Right cardiac atrium (tissue), 5 donors: ENCODE measurements at regions not wholly inside any gene's neighbourhood (a gene's known extent, or its start where the extent isn't known, plus 50 kb on each side); places are given as distances from the start of the nearest gene placed in this dataset.

Source experiments
- ATAC-seq, 2 donors: fragments of 200-7000 bp; cut with Tn5 transposase; one replicate each; pipeline versions ENCODE4 v1.8.0 to v1.9.1; 2020; ENCODE audit warnings: moderate library complexity in 2 of 2, mild to moderate bottlenecking in 1 of 2
- DNase-seq, 3 donors: peaks; one replicate each; pipeline ENCODE4 v3.0.0-alpha.2; 2020
- H3K27ac ChIP-seq: one replicate; pipeline ENCODE4 v1.5.1; 2013; ENCODE audit warnings: mild to moderate bottlenecking, low read length, control low read depth, moderate library complexity
- H3K27me3 ChIP-seq: one replicate; pipeline ENCODE4 v1.6.1; 2013; ENCODE audit not compliant: control insufficient read depth, insufficient read depth
- H3K4me1 ChIP-seq: one replicate; pipeline ENCODE4 v1.6.1; 2013; ENCODE audit warnings: low read length; ENCODE audit not compliant: control insufficient read depth, insufficient read depth
- H3K4me3 ChIP-seq: one replicate; pipeline ENCODE4 v1.5.1; 2013; ENCODE audit warnings: low read length, control low read depth
- H3K9me3 ChIP-seq: one replicate; pipeline ENCODE4 v1.6.1; 2013; ENCODE audit warnings: low read length; ENCODE audit not compliant: control insufficient read depth
- WGBS: extraction: QIAGEN DNeasy Blood & Tissue Kit; methylation state at CpG from one replicate; pipeline ENCODE4 v1.1.7; 2013; 5-methylcytosine and 5-hydroxymethylcytosine counted together
- intact Hi-C, 4 donors: fragments of 100-400 bp; cut with DNase I; formaldehyde crosslinking; loops; one replicate each; pipeline versions ENCODE4 v1.11.0 to v1.14.0; 2022 to 2023
- donor health status: healthy with polysubstance abuse.
- donor health status: DM: no; HTN: yes; CAD: no.
- donor health status: DM: no; HTN: no; CAD: no.
- donor health status: DM: no; HTN: yes; CAD: no; lungs with severe emphysema.
- donor health status: DM: yes; HTN: yes; CAD: no.

GRCh38 chr2:16336491-16336890 lies 329.1 kb downstream of the CYRIA start:
- no peak for DNase-seq
- 85% methylated on average over 1 of the region's 1 CpG for WGBS
- no peak overlapping the region for H3K27ac ChIP-seq
- no peak for ATAC-seq
- H3K4me1 ChIP-seq: no peaks in the 10 kb centered on the region
- H3K27me3 ChIP-seq: no peaks in the 10 kb centered on the region
- intact Hi-C loops: no loop called here
- no peak overlapping the region for H3K4me3 ChIP-seq
- no peaks in the 10 kb centered on the region for H3K9me3 ChIP-seq

DNA sequence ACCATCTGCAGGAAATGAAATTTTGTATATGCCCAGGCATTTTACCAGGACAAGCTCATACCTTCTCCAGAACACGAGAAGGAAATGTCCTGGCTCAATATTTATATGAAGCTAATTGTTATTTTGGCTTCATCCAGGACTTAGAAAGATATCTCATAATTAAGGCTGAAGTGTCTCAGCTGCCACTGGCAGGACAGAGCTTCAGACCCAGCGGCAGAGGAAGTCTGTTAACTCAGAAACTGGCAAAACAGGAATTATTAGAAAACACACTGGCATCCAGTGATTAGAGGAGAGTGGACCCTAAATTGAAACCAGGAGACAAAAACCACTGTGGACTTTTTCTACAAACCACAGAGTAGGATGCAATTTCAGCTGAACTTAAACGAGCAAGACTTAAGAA lies 329.7 kb downstream of the CYRIA start:
- ATAC-seq (no peak), DNase-seq (no peak)
- intact Hi-C loops: no loop called here
- H3K27ac ChIP-seq: no peak overlapping the region
- no peak overlapping the region for H3K4me3 ChIP-seq
- H3K4me1 ChIP-seq: no peaks in the 10 kb centered on the region
- H3K9me3 ChIP-seq: no peaks in the 10 kb centered on the region
- 53% methylated on average over 3 of the region's 3 CpGs for WGBS
- H3K27me3 ChIP-seq: no peaks in the 10 kb centered on the region

GRCh38 chr2:16335604-16335930 lies 330.1 kb downstream of the CYRIA start:
- 70% methylated on average over 1 of the region's 1 CpG for WGBS
- intact Hi-C loops: no loop called here
- no peak for DNase-seq

GRCh38 chr2:16334886-16335603 lies 330.6 kb downstream of the CYRIA start:
- Histone ChIP-seq H3K4me3 (no peak overlapping the region), H3K27me3 (no peaks in the 10 kb centered on the region), H3K27ac (no peak overlapping the region), H3K4me1 (no peaks in the 10 kb centered on the region), H3K9me3 (no peaks in the 10 kb centered on the region)
- ATAC-seq: no peak
- DNase-seq: no peak
- intact Hi-C loops: no loop called here
- 36% methylated on average over 2 of the region's 2 CpGs for WGBS

More at GRCh38 chr2:16335604-16335930, 330.1 kb downstream of the CYRIA start:
- Histone ChIP-seq H3K27me3 (no peaks in the 10 kb centered on the region), H3K9me3 (no peaks in the 10 kb centered on the region), H3K27ac (no peak overlapping the region), H3K4me3 (no peak overlapping the region), H3K4me1 (no peaks in the 10 kb centered on the region)
- no peak for ATAC-seq

- intact Hi-C loops: no loop called here
- DNase-seq: no peak
- ATAC-seq: no peak
- H3K4me3 ChIP-seq: no peak overlapping the region
- H3K9me3 ChIP-seq: no peaks in the 10 kb centered on the region
- H3K4me1 ChIP-seq: no peaks in the 10 kb centered on the region
- H3K27ac ChIP-seq: no peak overlapping the region
- WGBS: 72% methylated on average over 1 of the region's 1 CpG
- H3K27me3 ChIP-seq: no peaks in the 10 kb centered on the region
Observed at GRCh38 chr2:16334366-16334765, 331.3 kb downstream of the CYRIA start.

DNA sequence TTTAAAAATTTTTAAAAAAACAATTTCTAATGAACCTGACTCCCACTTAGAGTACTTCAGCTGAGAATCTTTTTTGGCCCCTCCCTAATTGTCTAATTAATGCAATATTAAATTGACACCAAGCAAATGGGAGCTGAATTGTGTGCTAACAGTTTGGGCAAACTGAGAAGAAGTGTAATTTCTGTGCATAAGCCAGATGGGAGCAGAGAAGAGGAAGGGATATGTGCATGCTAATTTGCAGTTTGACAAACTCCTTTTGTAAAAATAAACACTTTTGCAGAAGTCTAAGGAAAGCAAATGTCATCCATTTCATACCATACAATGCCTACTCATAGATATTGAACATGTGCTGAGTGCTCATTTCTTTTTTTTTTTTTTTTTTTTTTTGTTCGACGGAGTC lies 332.0 kb downstream of the CYRIA start:
- DNase-seq (no peak), ATAC-seq (no peak)
- Histone ChIP-seq H3K27me3 (no peaks in the 10 kb centered on the region), H3K4me1 (no peaks in the 10 kb centered on the region), H3K27ac (no peak overlapping the region), H3K9me3 (no peaks in the 10 kb centered on the region), H3K4me3 (no peak overlapping the region)
- intact Hi-C loops: no loop called here
- 32% methylated on average over 2 of the region's 2 CpGs for whole genome bisulfite sequencing

DNA sequence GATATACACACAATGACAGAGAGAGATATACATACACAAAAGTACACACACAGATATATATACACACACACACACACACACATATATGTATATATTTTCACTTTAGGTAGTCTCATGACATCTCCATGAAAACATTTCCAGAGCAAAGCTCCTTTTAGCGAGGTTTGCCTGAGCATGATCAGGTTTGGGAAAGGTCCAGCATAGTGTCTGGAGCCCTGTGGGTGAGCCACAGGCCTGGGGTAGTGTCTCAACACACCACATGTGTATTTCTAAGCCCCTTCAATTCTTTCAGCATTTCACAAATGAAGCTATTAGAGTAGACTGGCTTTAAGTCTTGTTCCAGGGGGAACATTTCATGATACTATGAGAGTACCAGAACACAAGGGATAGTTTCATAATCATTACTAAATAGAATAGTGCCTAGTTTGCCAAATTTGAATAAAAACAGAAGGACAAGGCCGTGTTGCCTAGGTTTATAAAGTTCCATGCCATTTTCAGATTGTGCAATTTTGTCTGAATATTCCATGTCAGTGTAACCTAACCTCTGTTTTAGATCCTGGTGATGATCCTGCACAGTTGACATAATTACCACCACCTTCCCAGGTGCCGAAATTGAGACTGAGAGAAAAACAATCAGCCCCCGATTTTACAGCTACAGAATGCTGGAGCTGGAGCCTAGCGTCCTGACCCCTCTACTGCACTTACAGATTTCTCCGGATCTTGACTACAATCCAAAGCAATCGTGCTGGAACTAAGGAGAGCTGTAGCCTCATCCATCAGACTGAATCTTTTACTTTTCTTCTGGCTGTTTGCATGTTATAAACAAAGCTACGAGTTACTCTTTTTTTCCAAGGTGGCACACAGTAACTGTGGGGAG lies 332.7 kb downstream of the CYRIA start:
- no peak for DNase-seq
- Histone ChIP-seq H3K27ac (no peak overlapping the region), H3K27me3 (no peaks in the 10 kb centered on the region), H3K4me1 (no peaks in the 10 kb centered on the region), H3K9me3 (no peaks in the 10 kb centered on the region), H3K4me3 (no peak overlapping the region)
- 49% methylated on average over 8 of the region's 8 CpGs for WGBS
- intact Hi-C loops: no loop called here
- ATAC-seq: peak in 1 of 2 donors; percentile 44

- Histone ChIP-seq H3K9me3 (no peaks in the 10 kb centered on the region), H3K4me3 (no peak overlapping the region), H3K27ac (no peak overlapping the region), H3K27me3 (no peaks in the 10 kb centered on the region), H3K4me1 (no peaks in the 10 kb centered on the region)
- no peak for ATAC-seq
- intact Hi-C loops: no loop called here
- no peak for DNase-seq
- 84% methylated on average over 2 of the region's 2 CpGs for WGBS
Observed at GRCh38 chr2:16331772-16332171, 333.9 kb downstream of the CYRIA start.

DNA sequence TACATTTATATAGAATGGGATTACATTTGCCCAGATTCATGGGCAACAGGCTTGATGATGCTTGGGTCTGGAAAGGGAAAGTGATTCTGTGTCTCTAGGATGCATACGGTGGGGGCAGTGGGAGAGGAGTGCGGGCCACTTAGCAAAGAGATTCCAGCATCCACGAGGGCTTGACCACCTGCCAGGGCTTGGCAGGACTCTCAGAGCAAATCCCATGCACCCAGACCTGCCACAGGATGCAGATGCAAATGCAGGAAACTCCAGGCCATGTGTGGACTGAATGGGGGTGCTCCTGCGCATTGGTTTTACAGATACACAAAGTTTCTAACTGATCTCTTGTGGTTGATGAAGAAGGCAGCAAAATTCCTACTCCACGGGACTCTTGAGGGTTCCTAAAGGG lies 334.7 kb downstream of the CYRIA start:
- no peaks in the 10 kb centered on the region for H3K9me3 ChIP-seq
- H3K4me3 ChIP-seq: no peak overlapping the region
- intact Hi-C loops: no loop called here
- DNase-seq (peak; percentile 21 to 76 (median 61)), ATAC-seq (peak; percentile 39 to 51)
- no peaks in the 10 kb centered on the region for H3K27me3 ChIP-seq
- H3K4me1 ChIP-seq: no peaks in the 10 kb centered on the region
- WGBS: 36% methylated on average over 5 of the region's 5 CpGs
- no peak overlapping the region for H3K27ac ChIP-seq

DNA sequence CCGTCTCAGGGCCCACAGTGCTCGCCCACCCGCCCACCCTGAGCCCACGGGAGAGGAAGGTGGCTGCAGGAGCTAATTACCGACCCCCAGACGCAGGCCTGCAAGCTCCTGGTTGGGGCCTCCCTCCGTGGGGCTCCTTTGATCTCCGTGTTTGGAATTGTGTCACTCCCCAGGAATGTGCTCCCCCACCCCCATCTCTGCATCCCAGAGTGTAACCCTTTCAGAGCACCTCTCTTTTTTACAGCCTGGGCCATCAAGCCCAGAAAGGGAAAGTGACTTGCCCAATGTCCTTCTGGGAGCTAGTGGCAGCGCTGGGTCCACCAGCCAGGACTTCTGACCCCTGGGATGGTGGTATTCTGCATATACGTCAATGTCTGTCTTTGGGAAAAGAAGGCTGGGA lies 335.1 kb downstream of the CYRIA start:
- H3K4me3 ChIP-seq: no peak overlapping the region
- no peaks in the 10 kb centered on the region for H3K27me3 ChIP-seq
- ATAC-seq (no peak), DNase-seq (no peak)
- H3K9me3 ChIP-seq: no peaks in the 10 kb centered on the region
- 50% methylated on average over 10 of the region's 10 CpGs for WGBS
- H3K27ac ChIP-seq: no peak overlapping the region
- intact Hi-C loops: no loop called here
- no peaks in the 10 kb centered on the region for H3K4me1 ChIP-seq

- Histone ChIP-seq H3K4me1 (no peaks in the 10 kb centered on the region), H3K9me3 (no peaks in the 10 kb centered on the region), H3K4me3 (no peak overlapping the region), H3K27me3 (no peaks in the 10 kb centered on the region), H3K27ac (no peak overlapping the region)
- no peak for DNase-seq
- 77% methylated on average over 8 of the region's 8 CpGs for WGBS
- intact Hi-C loops: no loop called here
- no peak for ATAC-seq
Observed at GRCh38 chr2:16330012-16330411, 335.6 kb downstream of the CYRIA start.
